ENCODE measurements at regions not wholly inside any gene's neighbourhood (a gene's known extent, or its start where the extent isn't known, plus 50 kb on each side); places are given as distances from the start of the nearest gene placed in this dataset.

- Histone ChIP-seq H3K4me1 (replicated peaks) (no peaks in the 10 kb centered on the region), H3K4me3 (no peak overlapping the region), H3K27ac (no peak overlapping the region), H3K27me3 (replicated peaks; ENCODE audit: insufficient read depth) (no peaks in the 10 kb centered on the region), H3K36me3 (no peaks in the 10 kb centered on the region), H3K9me3 (no peaks in the 10 kb centered on the region)
- DNase-seq (ENCODE audit: low spot score) = no peak
- TF ChIP-seq POLR2AphosphoS5 (IDR thresholded peaks at IDR 0.05) (no peak), CTCF (IDR thresholded peaks at IDR 0.05) (no peak), POLR2A (IDR thresholded peaks at IDR 0.05) (no peak)
- intact Hi-C loops (cut with DNase I) = no loop called here
- WGBS = 63% methylated on average over 4 of the region's 4 CpGs
Measured at GRCh38 chr2:64840426-64840881, 148.7 kb upstream of the SLC1A4 start.

- no peaks in the 10 kb centered on the region for H3K9me3 ChIP-seq
- TF ChIP-seq POLR2A (IDR thresholded peaks at IDR 0.05) (no peak), POLR2AphosphoS5 (IDR thresholded peaks at IDR 0.05) (no peak), CTCF (IDR thresholded peaks at IDR 0.05) (no peak)
- no peak for DNase-seq (ENCODE audit: low spot score)
- no peak overlapping the region for H3K4me3 ChIP-seq
- no peaks in the 10 kb centered on the region for H3K4me1 ChIP-seq (replicated peaks)
- WGBS = 53% methylated on average over 2 of the region's 2 CpGs
- H3K27me3 ChIP-seq (replicated peaks; ENCODE audit: insufficient read depth) = no peaks in the 10 kb centered on the region
- H3K36me3 ChIP-seq = no peaks in the 10 kb centered on the region
- intact Hi-C loops (cut with DNase I) = no loop called here
- no peak overlapping the region for H3K27ac ChIP-seq
Measured at GRCh38 chr2:64841461-64841860, 147.7 kb upstream of the SLC1A4 start.

GRCh38 chr2:64842030-64842429 is 147.2 kb upstream of the SLC1A4 start:
- Histone ChIP-seq H3K27me3 (replicated peaks; ENCODE audit: insufficient read depth) (no peaks in the 10 kb centered on the region), H3K4me1 (replicated peaks) (no peaks in the 10 kb centered on the region), H3K4me3 (no peak overlapping the region), H3K36me3 (no peaks in the 10 kb centered on the region), H3K9me3 (no peaks in the 10 kb centered on the region), H3K27ac (no peak overlapping the region)
- intact Hi-C loops (cut with DNase I) = no loop called here
- DNase-seq (ENCODE audit: low spot score) = no peak
- 94% methylated on average over 5 of the region's 5 CpGs for WGBS
- TF ChIP-seq POLR2AphosphoS5 (IDR thresholded peaks at IDR 0.05) (no peak), POLR2A (IDR thresholded peaks at IDR 0.05) (no peak), CTCF (IDR thresholded peaks at IDR 0.05) (no peak)

GRCh38 chr2:64844087-64844486 is 145.1 kb upstream of the SLC1A4 start:
- no peak for TF ChIP-seq POLR2AphosphoS5 (IDR thresholded peaks at IDR 0.05)
- TF ChIP-seq CTCF (IDR thresholded peaks at IDR 0.05) = no peak
- TF ChIP-seq POLR2A (IDR thresholded peaks at IDR 0.05) = no peak
- intact Hi-C loops (cut with DNase I) = no loop called here
- 97% methylated on average over 2 of the region's 2 CpGs for WGBS

DNA sequence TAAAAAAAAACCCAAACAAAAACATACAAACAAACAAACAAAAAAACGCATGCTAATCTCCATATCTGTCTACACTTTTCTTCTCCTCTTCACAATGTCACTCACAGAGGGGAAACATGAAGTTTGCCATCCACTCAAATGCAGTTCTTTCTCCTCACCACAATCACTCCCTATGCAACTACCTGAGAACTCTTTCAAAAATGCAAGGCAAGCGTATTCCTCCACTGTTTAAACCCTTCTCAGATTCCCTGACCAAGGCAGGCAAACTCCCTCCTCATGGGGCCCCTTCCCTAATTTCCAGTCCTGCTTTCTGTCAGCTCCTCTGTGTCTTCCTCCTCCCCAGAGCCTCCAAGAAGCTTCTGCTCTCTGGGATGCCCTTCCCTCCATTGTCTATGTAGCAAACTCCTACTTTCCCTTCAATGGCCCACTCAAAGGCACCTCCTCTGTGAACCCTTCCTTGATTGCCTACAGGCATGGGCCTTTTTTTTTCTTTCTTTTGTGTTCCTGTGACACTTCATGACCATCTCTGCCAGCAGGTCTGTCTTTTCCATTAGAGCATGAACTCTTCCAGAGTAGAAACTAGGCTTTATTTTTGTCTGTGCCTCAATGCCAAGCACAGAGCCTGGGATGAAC is 143.8 kb upstream of the SLC1A4 start:
- no peak for DNase-seq (ENCODE audit: low spot score)
- H3K27ac ChIP-seq = no peak overlapping the region
- intact Hi-C loops (cut with DNase I) = no loop called here
- H3K4me3 ChIP-seq = no peak overlapping the region
- H3K27me3 ChIP-seq (replicated peaks; ENCODE audit: insufficient read depth) = no peaks in the 10 kb centered on the region
- H3K36me3 ChIP-seq = no peaks in the 10 kb centered on the region
- H3K4me1 ChIP-seq (replicated peaks) = no peaks in the 10 kb centered on the region
- H3K9me3 ChIP-seq = no peaks in the 10 kb centered on the region
- 94% methylated on average over 2 of the region's 2 CpGs for WGBS
- TF ChIP-seq POLR2AphosphoS5 (IDR thresholded peaks at IDR 0.05) (no peak), CTCF (IDR thresholded peaks at IDR 0.05) (no peak), POLR2A (IDR thresholded peaks at IDR 0.05) (no peak)

More at GRCh38 chr2:64844087-64844486, 145.1 kb upstream of the SLC1A4 start:
- DNase-seq (ENCODE audit: low spot score) = no peak
- H3K27ac ChIP-seq = no peak overlapping the region
- H3K27me3 ChIP-seq (replicated peaks; ENCODE audit: insufficient read depth) = no peaks in the 10 kb centered on the region
- no peak overlapping the region for H3K4me3 ChIP-seq
- H3K36me3 ChIP-seq = no peaks in the 10 kb centered on the region
- no peaks in the 10 kb centered on the region for H3K4me1 ChIP-seq (replicated peaks)
- H3K9me3 ChIP-seq = no peaks in the 10 kb centered on the region
